DMS79 (cell line): ENCODE measurements at regions not wholly inside any gene's neighbourhood (a gene's known extent, or its start where the extent isn't known, plus 50 kb on each side); places are given as distances from the start of the nearest gene placed in this dataset.
"Not testable (repeated sequence)": the region's sequence is repeated elsewhere in the genome, so short reads cannot be mapped to it uniquely, and the experiment has no call there.

ENCODE experiments used
- DNase-seq: peaks from one replicate; lab custom pipeline; 2025; lab: John Stamatoyannopoulos, UW

GRCh38 chr2:150211164-150211631 is 276.3 kb downstream of the RND3 start:
- no peak for DNase-seq

DNA sequence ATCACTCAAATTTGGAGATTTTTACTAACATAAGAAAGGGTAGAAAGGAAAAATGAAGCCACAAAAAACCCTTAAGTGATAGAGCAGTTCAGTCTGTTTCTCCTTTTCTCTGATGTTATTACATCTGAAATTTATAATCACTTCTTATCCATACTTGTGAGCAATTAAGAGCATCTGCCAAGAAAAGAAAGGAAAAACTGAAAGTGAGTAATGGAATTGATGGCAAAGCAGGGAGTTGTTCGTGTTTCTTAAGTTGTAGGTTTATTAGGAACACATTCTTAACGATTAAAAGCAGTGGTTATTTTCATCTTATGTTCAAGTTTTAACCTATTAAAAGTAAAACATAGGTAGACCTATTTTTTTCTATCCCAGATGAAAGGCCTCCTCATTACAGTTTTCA is 277.7 kb downstream of the RND3 start:
- no peak for DNase-seq

DNA sequence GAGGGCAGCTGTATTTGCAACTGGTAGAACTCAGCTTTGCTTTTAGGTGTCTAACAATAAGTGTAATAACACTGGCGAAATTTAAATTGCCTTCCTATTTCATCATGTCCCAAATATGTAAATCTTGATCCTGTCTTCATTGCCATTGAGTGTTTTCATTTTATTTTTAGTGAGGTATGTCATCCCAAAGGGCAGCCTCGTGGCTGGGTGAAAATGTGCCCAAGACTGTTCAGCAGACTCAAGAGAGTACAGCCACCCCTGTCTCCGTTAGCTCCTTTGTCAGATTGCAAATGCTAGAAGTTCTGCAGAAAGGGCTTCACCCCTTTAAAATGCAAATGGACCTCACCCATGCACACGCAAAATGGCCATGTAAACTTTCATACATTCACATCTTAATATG is 278.8 kb downstream of the RND3 start:
- no peak for DNase-seq

GRCh38 chr2:150207979-150208378 is 279.5 kb downstream of the RND3 start:
- DNase-seq = peak; percentile 80

- no peak for DNase-seq
These were observed 283.0 kb downstream of the RND3 start for GRCh38 chr2:150204451-150204850.

DNA sequence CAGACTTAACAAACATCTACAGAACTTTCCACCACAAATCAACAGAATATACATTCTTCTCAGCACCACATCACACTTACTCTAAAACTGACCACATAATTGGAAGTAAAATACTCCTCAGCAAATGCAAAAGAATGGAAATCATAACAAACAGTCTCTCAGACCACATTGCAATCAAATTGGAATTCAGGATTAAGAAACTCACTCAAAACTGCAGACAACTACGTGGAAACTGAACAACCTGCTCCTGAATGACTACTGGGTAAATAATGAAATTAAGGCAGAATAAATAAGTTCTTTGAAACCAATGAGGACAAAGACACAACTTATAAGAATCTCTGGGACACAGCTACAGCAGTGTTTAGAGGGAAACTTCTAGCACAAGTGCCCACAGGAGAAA is 292.7 kb downstream of the RND3 start:
- not testable (repeated sequence) for DNase-seq

GRCh38 chr2:150192701-150193100 is 294.8 kb downstream of the RND3 start:
- DNase-seq = no peak

- no peak for DNase-seq
These were observed 296.1 kb downstream of the RND3 start for GRCh38 chr2:150191349-150191748.

DNA sequence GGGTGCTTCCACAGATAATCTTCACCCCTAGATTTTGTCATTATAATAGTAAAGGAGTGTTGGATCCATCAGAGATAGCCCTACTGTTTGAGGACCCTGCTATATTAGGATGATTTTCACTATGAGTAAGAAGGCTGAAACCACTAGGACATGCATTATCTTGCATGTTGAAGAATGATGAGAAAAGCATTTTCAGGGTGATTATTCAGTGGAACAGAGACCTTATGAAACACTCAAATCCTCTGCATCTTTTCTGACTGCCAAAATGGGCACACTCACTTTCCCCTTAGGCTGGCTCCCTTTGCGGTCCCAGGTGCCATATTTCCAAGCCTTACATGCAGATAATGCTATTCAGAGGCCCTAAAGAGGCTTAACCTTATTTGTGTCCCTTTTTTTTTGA is 296.9 kb downstream of the RND3 start:
- DNase-seq = no peak

- DNase-seq = no peak
These were observed 298.7 kb downstream of the RND3 start for GRCh38 chr2:150188800-150189199.

DNA sequence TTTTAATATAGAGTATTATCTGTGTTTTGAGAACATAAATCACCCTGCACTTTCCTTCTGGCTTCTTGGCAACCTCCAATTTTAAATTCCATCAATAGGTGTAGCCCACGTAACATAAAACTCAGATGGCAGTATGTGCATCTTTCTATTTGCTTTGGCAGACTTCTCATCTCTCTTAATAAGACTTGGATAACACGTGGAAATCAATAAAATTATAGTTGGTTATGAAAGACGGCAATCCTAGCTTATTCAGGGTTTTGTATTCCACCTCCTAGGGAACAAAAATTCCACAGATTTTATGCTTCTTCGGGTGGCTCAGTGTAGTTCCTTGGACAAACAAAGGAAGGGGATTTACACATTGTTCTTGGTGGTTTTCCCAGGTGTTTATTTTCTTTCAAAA is 299.3 kb downstream of the RND3 start:
- no peak for DNase-seq

GRCh38 chr2:150182566-150183235 is 304.8 kb downstream of the RND3 start:
- no peak for DNase-seq

DNA sequence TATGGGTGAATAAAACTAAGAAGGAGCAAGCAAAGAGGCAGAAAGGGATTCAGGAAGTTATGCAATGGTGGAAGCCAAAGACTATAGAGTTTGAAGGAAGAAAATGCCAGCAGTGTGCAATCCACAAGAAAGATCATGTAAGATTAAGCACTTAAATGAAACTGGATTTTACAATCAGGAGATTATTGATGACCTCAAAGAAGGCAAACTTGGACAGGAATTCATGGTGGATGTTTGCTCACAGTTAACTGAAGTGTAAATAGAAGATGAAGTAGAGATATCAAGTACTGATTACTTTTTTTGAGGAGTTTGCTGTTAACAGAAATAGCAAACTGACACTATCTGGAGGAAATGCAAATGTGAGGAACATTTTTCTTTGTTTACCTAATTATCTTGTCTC is 308.9 kb downstream of the RND3 start:
- DNase-seq = no peak

DNA sequence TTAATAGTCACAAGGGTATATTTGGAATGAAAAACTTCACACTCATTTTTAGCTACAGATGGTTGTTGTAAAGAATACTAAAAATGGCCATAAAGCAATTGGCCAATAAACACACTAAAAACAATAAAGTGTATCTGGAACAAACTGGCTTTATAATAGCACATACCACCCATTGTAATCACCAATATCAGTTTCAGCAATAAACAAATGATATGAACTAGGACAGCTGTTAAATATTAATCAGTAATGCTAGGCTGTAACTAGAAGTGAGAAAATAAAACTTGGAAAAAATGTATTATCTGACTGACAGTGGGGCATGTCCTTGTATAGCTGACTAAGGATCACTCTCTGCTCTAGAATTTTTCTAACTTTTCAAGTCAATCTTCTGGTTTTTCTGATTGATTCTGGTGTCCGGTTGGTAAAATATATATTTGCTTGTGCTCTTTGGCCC is 312.5 kb downstream of the RND3 start:
- DNase-seq = no peak

DNA sequence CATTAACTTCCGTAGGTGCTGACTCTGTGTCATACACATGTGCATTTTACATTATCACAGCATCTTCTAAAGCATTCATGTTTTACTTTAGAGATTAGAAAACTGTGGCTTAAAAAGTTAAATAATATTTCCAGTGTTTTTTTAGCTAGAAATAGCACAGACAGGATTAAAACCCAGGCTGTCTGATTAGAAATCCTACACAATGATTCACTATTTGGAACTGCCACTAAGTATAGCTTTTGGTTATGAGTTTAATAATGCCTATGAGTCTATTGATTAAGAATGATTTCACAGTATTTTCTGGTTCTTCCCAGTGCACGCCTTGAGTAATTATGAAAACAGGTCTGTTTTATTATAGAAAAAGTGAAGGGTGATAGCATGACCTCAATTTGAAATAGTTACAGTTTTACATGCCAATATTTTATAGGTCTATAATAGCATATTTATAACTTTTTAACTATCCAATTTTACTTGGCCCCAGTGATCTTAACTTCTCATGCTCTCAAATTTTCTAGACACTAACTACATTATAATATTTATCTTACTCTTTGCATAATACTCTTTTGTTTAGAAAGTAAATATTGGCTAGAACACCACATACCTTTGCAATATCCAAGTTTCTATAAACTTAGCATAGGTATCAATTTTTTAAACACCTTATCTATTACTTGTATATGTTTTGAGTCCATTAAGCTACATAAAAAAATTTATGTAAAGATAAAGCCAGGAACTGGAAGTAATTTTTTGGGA is 313.2 kb downstream of the RND3 start:
- no peak for DNase-seq

- DNase-seq = no peak
These were observed 316.4 kb downstream of the RND3 start for GRCh38 chr2:150171065-150171548.

DNA sequence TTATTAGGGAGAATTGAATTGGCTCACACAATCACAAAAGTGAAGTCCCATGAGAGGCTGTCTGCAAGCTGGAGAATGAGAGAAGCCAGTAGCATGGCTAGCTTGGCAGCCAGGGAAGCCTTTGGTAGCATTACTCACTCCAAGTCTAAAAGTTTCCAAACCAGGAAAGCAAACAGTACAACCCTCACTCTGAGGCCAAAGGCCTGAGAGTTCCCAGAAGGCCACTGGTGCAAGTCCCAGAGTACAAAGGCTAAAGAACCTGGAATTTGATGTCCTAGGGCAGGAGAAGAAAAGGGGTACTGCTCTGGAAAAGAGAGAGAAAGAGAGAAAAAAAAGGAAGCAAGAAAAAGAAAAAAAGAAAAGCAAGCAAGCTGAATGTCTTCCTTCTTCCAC is 318.2 kb downstream of the RND3 start:
- DNase-seq = no peak

DNA sequence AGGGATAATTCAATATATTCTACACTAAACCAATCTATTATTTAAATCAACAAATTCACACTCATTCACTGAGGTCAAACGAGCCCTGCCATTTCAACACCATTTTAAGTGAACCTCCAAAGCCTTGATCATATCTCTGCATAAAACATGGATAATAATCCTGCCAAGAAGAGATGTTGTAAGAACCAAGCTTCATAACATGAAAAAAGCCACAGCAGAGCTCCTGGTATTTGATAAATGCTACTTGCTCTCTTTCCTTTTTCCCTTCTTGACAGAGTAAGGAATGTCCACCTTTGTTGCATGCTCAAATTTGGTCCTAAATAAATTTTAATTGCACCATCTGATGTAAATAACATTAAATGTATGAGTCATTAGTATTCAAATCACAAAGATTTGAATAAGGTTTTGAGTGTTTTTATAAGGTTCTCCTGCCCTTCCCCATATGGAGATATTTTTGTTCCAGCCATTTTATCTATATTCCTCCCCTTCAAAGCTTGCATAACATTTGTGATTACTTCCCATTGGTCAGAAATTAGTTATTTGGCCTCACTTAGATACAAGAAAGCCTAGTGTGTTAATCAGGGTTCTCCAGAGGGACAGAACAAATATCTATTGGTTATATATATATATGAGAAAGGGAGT is 318.8 kb downstream of the RND3 start:
- no peak for DNase-seq

GRCh38 chr2:150167711-150168110 is 319.8 kb downstream of the RND3 start:
- DNase-seq = no peak

GRCh38 chr2:150166313-150167051 is 321.0 kb downstream of the RND3 start:
- DNase-seq = peak; percentile 91

- DNase-seq = no peak
These were observed 321.5 kb downstream of the RND3 start for GRCh38 chr2:150165988-150166312.

DNA sequence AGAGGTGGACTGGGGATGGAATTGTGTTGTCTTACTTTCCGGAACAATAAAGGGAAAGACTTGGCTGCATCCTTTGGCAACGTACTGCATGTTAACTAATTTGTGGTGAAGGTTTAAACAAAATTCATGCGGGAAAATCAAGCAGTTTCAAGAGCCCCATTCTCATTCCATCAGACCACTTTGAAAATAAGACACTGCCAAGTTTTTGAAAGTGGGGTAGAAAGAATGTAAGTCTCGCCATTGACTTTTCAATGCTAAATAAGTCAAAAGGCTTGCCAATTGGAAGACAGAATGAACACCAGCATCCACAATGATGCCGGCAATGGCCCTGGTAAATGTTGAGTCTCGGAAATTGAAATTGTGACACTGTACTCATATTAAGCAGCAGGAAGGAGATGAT is 322.0 kb downstream of the RND3 start:
- DNase-seq = peak; percentile 54
